ENCODE measurements at regions not wholly inside any gene's neighbourhood (a gene's known extent, or its start where the extent isn't known, plus 50 kb on each side); places are given as distances from the start of the nearest gene placed in this dataset.

- no peak overlapping the region for H3K4me2 ChIP-seq (ENCODE audit: low read depth, low read length, poor library complexity, severe bottlenecking)
- TF ChIP-seq CTCF (IDR thresholded peaks at IDR 0.05; ENCODE audit: insufficient read depth, low read length, poor library complexity, severe bottlenecking) (no peak), EZH2phosphoT487 (conservative IDR thresholded peaks at IDR 0.05; ENCODE audit: low read length) (no peak)
- H3K9ac ChIP-seq (ENCODE audit: low read length) = no peak overlapping the region
- H3K27me3 ChIP-seq (ENCODE audit: low read length) = no peaks in the 10 kb centered on the region
- H3K36me3 ChIP-seq (ENCODE audit: low read length) = no peaks in the 10 kb centered on the region
- H2AFZ ChIP-seq (ENCODE audit: low read depth, low read length, severe bottlenecking) = no peak overlapping the region
- H3F3A ChIP-seq (ENCODE audit: insufficient read depth) = no peaks in the 10 kb centered on the region
- H3K9me2 ChIP-seq (replicated peaks; ENCODE audit: insufficient read depth, low read length) = no peaks in the 10 kb centered on the region
- no peak overlapping the region for H3K27ac ChIP-seq (ENCODE audit: low read depth, low read length)
- H3K9me3 ChIP-seq (ENCODE audit: insufficient read depth, low read length) = no peaks in the 10 kb centered on the region
- H3K4me3 ChIP-seq (ENCODE audit: insufficient read depth, low read length, poor library complexity, severe bottlenecking) = no peak overlapping the region
- H3K79me2 ChIP-seq (ENCODE audit: insufficient read depth, low read length) = no peaks in the 10 kb centered on the region
- H4K20me1 ChIP-seq (ENCODE audit: low read depth, low read length) = no peaks in the 10 kb centered on the region
Measured at GRCh38 chr4:111788099-111788498, 357.2 kb upstream of the FAM241A start.

GRCh38 chr4:111789901-111790640 lies 355.2 kb upstream of the FAM241A start:
- H3K4me3 ChIP-seq (ENCODE audit: insufficient read depth, low read length, poor library complexity, severe bottlenecking) = no peak overlapping the region
- H4K20me1 ChIP-seq (ENCODE audit: low read depth, low read length) = no peaks in the 10 kb centered on the region
- H3K4me2 ChIP-seq (ENCODE audit: low read depth, low read length, poor library complexity, severe bottlenecking) = no peak overlapping the region
- no peaks in the 10 kb centered on the region for H3F3A ChIP-seq (ENCODE audit: insufficient read depth)
- no peaks in the 10 kb centered on the region for H3K79me2 ChIP-seq (ENCODE audit: insufficient read depth, low read length)
- H3K9me3 ChIP-seq (ENCODE audit: insufficient read depth, low read length) = no peaks in the 10 kb centered on the region
- no peak overlapping the region for H2AFZ ChIP-seq (ENCODE audit: low read depth, low read length, severe bottlenecking)
- no peak for TF ChIP-seq EZH2phosphoT487 (conservative IDR thresholded peaks at IDR 0.05; ENCODE audit: low read length)
- no peak for TF ChIP-seq CTCF (IDR thresholded peaks at IDR 0.05; ENCODE audit: insufficient read depth, low read length, poor library complexity, severe bottlenecking)
- H3K27ac ChIP-seq (ENCODE audit: low read depth, low read length) = no peak overlapping the region
- no peaks in the 10 kb centered on the region for H3K9me2 ChIP-seq (replicated peaks; ENCODE audit: insufficient read depth, low read length)
- no peaks in the 10 kb centered on the region for H3K36me3 ChIP-seq (ENCODE audit: low read length)
- H3K9ac ChIP-seq (ENCODE audit: low read length) = no peak overlapping the region
- H3K27me3 ChIP-seq (ENCODE audit: low read length) = no peaks in the 10 kb centered on the region

GRCh38 chr4:111792632-111793031 lies 352.6 kb upstream of the FAM241A start:
- H3K9ac ChIP-seq (ENCODE audit: low read length) = no peak overlapping the region
- H3K27ac ChIP-seq (ENCODE audit: low read depth, low read length) = no peak overlapping the region
- TF ChIP-seq CTCF (IDR thresholded peaks at IDR 0.05; ENCODE audit: insufficient read depth, low read length, poor library complexity, severe bottlenecking) (no peak), EZH2phosphoT487 (conservative IDR thresholded peaks at IDR 0.05; ENCODE audit: low read length) (no peak)

More at GRCh38 chr4:111792632-111793031, 352.6 kb upstream of the FAM241A start:
- no peak overlapping the region for H3K4me2 ChIP-seq (ENCODE audit: low read depth, low read length, poor library complexity, severe bottlenecking)
- H3K79me2 ChIP-seq (ENCODE audit: insufficient read depth, low read length) = no peaks in the 10 kb centered on the region
- H4K20me1 ChIP-seq (ENCODE audit: low read depth, low read length) = no peaks in the 10 kb centered on the region
- no peaks in the 10 kb centered on the region for H3K27me3 ChIP-seq (ENCODE audit: low read length)
- H3K9me2 ChIP-seq (replicated peaks; ENCODE audit: insufficient read depth, low read length) = no peaks in the 10 kb centered on the region
- H3K36me3 ChIP-seq (ENCODE audit: low read length) = no peaks in the 10 kb centered on the region
- H3K4me3 ChIP-seq (ENCODE audit: insufficient read depth, low read length, poor library complexity, severe bottlenecking) = no peak overlapping the region
- no peaks in the 10 kb centered on the region for H3K9me3 ChIP-seq (ENCODE audit: insufficient read depth, low read length)
- H2AFZ ChIP-seq (ENCODE audit: low read depth, low read length, severe bottlenecking) = no peak overlapping the region
- no peaks in the 10 kb centered on the region for H3F3A ChIP-seq (ENCODE audit: insufficient read depth)
